ENCODE measurements at regions not wholly inside any gene's neighbourhood (a gene's known extent, or its start where the extent isn't known, plus 50 kb on each side); places are given as distances from the start of the nearest gene placed in this dataset.

DNA sequence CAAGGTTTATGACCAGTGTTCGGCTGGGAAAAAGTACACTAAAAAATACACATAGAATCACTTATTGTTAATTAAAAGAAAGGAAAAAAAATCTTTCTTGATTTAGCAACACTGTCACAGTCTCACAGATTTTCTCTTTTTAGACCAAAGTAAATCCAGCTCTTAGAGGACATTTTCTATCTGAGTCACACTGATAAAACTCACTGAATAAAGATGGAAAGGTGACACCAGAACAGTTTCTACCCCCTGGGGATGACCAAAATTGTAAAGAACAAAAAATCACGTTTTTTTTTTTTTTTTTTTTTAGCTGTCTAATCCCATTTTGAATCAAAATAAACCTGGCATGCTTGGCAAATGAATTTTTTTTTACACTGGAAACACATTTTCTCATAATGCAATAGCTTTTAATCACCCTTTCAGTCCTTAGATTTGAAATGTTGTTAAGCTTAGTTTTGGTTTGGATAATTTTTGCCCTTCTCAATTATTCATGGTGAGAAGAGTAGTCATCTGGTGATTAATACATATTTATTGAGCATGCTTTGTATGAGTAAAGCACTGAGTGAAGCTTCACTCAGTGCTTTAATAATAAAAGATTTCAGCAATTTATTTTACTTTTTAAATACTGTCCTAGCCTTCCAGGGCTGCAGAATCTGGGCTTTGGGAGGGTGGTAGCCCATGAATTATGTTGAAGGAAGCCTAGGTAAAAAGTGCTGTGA is 886.3 kb downstream of the SLC4A3 start:
- H3K4me1 ChIP-seq (ENCODE audit: low read depth): no peaks in the 10 kb centered on the region
- TF ChIP-seq, protein P1, sequence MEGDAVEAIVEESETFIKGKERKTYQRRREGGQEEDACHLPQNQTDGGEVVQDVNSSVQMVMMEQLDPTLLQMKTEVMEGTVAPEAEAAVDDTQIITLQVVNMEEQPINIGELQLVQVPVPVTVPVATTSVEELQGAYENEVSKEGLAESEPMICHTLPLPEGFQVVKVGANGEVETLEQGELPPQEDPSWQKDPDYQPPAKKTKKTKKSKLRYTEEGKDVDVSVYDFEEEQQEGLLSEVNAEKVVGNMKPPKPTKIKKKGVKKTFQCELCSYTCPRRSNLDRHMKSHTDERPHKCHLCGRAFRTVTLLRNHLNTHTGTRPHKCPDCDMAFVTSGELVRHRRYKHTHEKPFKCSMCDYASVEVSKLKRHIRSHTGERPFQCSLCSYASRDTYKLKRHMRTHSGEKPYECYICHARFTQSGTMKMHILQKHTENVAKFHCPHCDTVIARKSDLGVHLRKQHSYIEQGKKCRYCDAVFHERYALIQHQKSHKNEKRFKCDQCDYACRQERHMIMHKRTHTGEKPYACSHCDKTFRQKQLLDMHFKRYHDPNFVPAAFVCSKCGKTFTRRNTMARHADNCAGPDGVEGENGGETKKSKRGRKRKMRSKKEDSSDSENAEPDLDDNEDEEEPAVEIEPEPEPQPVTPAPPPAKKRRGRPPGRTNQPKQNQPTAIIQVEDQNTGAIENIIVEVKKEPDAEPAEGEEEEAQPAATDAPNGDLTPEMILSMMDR (IDR thresholded peaks at IDR 0.05; ENCODE audit: low read depth, low read length): no peak
- H3K27me3 ChIP-seq: no peaks in the 10 kb centered on the region
- H3K36me3 ChIP-seq: no peaks in the 10 kb centered on the region
- H3K4me3 ChIP-seq: no peak overlapping the region
- no peak for DNase-seq (ENCODE audit: low read depth in 1 of 2, low spot score in 1 of 2)
- no peaks in the 10 kb centered on the region for H3K9me3 ChIP-seq (ENCODE audit: low read depth)
- H3K27ac ChIP-seq: no peak overlapping the region

DNA sequence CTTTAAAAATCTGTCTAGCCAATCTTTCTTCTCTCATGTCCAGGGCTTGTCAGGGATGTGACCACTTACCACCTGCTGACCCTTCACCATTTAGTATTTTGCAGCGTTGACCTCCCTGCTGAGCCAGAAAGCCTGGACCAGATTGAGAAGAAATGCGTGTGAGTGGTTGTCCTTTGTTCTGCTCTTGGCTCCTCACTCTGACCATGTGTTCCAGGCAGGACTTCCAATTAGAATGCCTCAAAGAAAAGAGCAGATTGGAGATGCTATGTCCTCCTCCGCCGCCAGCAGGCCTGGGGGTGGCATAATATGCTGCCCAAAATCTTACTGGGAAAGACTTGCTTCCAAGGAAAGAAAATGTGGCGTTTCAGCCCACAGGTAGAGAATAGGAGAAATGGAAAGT is 894.1 kb downstream of the SLC4A3 start:
- no peaks in the 10 kb centered on the region for H3K4me1 ChIP-seq (ENCODE audit: low read depth)
- H3K36me3 ChIP-seq: no peaks in the 10 kb centered on the region
- H3K27me3 ChIP-seq: no peaks in the 10 kb centered on the region
- TF ChIP-seq, protein P1 (IDR thresholded peaks at IDR 0.05; ENCODE audit: low read depth, low read length): no peak
- H3K27ac ChIP-seq: no peak overlapping the region
- H3K4me3 ChIP-seq: no peak overlapping the region
- no peaks in the 10 kb centered on the region for H3K9me3 ChIP-seq (ENCODE audit: low read depth)
- no peak for DNase-seq (ENCODE audit: low read depth in 1 of 2, low spot score in 1 of 2)

DNA sequence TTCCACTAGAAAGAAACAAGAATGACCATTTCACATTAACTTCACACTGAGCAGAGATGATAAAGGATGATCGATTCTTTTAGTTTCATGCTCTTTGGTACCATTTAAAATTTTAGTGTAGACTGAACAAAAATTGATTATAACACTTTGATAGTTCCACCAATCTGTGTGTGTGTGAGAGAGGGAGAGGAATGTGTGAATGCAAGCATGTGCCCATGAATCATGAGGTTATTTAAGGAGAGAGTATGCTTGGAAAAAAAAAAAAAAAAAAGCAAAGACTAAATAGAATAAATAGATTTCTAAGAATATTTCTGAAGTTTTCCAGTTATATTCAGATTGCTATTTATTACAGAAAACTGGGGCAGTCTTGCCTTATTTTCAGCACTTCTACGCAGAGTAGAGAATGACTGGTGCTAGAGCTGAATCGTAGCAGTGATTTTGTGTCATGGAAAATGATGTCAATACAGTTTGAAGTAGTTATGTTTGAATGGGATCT is 900.8 kb downstream of the SLC4A3 start:
- no peaks in the 10 kb centered on the region for H3K27me3 ChIP-seq
- no peak overlapping the region for H3K27ac ChIP-seq
- no peaks in the 10 kb centered on the region for H3K9me3 ChIP-seq (ENCODE audit: low read depth)
- no peaks in the 10 kb centered on the region for H3K36me3 ChIP-seq
- no peak overlapping the region for H3K4me3 ChIP-seq
- H3K4me1 ChIP-seq (ENCODE audit: low read depth): no peaks in the 10 kb centered on the region
- DNase-seq (ENCODE audit: low read depth in 1 of 2, low spot score in 1 of 2): peak in 1 of 2 donors; percentile 25
- TF ChIP-seq, protein P1 (IDR thresholded peaks at IDR 0.05; ENCODE audit: low read depth, low read length): no peak

DNA sequence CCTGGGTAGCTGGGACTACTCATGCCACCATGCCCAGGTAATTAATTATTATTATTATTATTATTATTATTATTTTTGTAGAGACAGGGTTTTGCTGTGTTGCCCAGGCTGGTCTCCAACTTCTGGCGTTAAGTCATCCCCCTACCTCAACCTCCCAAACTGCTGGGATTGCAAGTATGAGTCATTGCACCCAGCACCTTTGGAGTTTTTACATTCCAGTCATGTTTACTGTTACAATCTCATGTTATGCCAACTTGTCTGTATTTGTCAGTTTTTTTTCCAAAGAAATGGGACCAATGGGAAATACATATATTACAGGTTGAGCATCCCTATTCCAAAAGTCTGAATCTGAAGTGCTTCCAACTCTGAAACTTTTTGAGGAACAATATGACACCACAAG is 903.8 kb downstream of the SLC4A3 start:
- H3K4me3 ChIP-seq: no peak overlapping the region
- no peaks in the 10 kb centered on the region for H3K36me3 ChIP-seq
- H3K27ac ChIP-seq: no peak overlapping the region
- no peaks in the 10 kb centered on the region for H3K4me1 ChIP-seq (ENCODE audit: low read depth)
- no peaks in the 10 kb centered on the region for H3K9me3 ChIP-seq (ENCODE audit: low read depth)
- H3K27me3 ChIP-seq: no peaks in the 10 kb centered on the region
- no peak for DNase-seq (ENCODE audit: low read depth in 1 of 2, low spot score in 1 of 2)
- TF ChIP-seq, protein P1 (IDR thresholded peaks at IDR 0.05; ENCODE audit: low read depth, low read length): no peak

DNA sequence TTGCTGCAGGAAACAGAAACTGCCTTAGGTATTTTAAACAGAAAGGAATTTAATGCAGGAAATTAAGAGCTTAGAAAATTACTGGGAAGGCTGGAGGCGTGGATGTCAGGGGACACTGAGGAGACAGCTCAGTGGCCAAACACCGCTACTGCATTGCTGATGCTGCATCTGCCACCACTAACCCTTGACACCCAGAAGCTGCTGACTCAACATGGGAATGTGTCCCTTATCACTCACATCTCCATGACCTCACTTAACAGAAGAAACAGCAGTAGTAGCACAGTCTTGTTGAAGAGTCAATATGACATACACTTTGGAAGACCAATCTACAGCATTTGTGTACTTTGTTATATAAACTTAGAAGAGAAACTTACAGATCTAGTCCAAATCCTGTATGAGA is 906.1 kb downstream of the SLC4A3 start:
- no peaks in the 10 kb centered on the region for H3K36me3 ChIP-seq
- DNase-seq (ENCODE audit: low read depth in 1 of 2, low spot score in 1 of 2): peak in 1 of 2 donors; percentile 25
- no peaks in the 10 kb centered on the region for H3K27me3 ChIP-seq
- TF ChIP-seq, protein P1 (IDR thresholded peaks at IDR 0.05; ENCODE audit: low read depth, low read length): peak; percentile 20
- H3K9me3 ChIP-seq (ENCODE audit: low read depth): no peaks in the 10 kb centered on the region
- no peaks in the 10 kb centered on the region for H3K4me1 ChIP-seq (ENCODE audit: low read depth)
- H3K27ac ChIP-seq: no peak overlapping the region
- no peak overlapping the region for H3K4me3 ChIP-seq

Measured in cardiac muscle cell (in vitro differentiated cells and primary cell).